HG03060 (cell line): ENCODE measurements at regions not wholly inside any gene's neighbourhood (a gene's known extent, or its start where the extent isn't known, plus 50 kb on each side); places are given as distances from the start of the nearest gene placed in this dataset.
"Not testable (repeated sequence)": the region's sequence is repeated elsewhere in the genome, so short reads cannot be mapped to it uniquely, and the experiment has no call there.

Experiments used
- ATAC-seq: cut with Tn5 transposase; IDR thresholded peaks from one replicate; pipeline ENCODE4 v1.9.1; 2021; ENCODE audit warnings: low read depth, moderate number of reproducible peaks; ENCODE audit not compliant: unreplicated experiment

DNA sequence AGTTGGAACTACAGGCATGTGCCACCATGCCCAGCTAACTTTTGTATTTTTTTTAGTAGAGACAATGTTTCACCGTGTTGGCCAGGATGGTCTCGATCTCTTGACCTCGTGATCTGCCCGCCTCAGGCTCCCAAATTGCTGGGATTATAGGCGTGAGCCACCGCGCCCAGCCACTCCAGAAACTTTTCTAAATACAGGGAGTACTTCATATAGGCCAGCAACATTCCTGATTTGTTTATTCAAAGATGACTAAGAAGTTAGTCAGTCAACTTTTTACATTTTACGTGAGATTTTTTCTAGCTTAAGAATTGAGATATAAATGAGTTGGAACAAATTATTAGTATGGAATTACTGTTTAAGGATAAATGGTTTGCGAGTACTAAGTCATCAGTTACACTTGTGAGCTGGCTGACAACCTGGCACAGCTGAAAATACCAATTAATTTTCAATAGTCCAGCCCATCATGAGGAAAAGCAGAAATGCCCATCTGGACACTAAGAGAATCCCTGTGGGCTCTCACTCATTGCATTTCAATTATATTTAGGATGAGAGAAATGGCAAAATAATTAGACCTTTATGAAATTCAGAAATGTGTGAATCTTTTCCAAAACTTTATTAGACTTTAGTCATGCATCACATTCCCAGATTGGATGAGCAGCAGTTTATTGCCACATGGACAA lies 430.8 kb upstream of the SPATA31A3 start:
- ATAC-seq, result not testable (repeated sequence)

DNA sequence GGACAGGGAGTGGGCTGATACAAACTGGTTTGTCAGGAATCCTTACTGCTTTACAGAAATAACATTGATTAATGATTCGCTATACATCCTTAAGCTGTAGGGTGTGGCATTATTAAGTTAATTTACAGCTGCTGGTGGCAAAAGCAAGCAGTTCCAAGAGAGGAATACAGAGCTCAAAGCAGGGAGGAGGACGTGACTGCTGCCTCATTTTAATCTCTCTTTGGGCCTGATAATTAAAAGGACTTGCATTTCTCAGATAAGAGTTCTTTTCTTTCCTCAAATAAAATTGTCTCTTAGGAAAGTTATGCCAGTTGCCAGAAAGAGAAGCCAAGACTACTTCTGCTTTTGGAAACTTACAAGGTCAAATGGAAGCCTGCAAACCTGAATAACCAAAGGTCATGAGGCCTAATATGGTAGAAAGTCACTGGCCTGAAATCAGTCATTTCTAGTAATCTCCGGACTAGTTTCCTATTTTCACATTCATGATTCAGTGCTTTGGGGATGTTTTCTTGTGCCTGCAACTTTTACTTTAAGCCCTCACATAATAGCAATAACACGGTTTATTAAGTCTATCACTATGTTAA lies 426.2 kb upstream of the SPATA31A3 start:
- ATAC-seq, result not testable (repeated sequence)

DNA sequence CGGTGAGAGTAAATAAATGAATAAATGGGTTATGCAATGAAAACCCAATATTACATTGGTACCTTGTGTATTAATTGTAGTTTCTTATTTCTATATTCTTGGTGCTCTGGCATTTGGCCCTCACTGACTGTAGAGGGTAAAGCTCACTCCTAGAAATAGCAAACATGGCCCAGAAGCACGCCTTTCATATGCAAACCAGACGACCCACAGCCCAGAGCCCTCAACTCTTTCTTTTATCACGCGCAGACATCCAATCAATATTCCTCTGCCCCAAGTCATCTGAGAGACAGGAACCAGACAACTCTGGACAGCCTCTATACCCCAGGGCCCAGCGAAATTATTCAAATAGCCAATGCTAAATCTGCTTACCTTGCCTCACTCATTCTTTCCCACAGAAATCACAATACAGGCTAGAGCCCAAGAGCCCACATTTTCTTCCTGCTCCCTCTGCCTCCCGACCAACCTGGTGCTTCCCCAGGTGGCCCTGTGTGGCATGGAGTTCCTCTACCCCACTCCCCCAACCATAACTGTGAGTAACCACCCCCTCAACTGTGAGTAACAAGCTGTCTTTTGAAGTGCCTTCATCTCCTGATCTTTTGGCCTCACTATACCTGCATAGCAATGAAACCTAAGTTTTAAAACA lies 425.1 kb upstream of the SPATA31A3 start:
- not testable (repeated sequence) for ATAC-seq

DNA sequence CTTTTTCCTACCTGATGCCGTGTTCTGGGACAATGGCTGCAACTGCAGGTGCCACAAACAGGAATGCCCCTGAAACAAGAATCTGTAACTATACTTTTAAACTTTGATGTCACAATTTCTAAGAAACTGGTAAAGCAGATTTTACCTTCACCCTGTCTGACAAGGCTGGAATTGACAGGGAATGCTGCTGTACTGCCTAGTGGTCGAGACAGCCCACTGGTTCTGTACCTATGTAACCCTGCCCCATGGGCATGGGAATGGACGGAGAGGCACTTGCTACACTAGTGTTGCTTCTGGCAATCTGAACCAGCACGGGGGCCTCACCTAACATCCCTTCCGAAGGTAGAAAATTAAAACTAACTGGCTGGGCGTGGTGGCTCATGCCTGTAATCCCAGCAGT lies 424.3 kb upstream of the SPATA31A3 start:
- not testable (repeated sequence) for ATAC-seq

DNA sequence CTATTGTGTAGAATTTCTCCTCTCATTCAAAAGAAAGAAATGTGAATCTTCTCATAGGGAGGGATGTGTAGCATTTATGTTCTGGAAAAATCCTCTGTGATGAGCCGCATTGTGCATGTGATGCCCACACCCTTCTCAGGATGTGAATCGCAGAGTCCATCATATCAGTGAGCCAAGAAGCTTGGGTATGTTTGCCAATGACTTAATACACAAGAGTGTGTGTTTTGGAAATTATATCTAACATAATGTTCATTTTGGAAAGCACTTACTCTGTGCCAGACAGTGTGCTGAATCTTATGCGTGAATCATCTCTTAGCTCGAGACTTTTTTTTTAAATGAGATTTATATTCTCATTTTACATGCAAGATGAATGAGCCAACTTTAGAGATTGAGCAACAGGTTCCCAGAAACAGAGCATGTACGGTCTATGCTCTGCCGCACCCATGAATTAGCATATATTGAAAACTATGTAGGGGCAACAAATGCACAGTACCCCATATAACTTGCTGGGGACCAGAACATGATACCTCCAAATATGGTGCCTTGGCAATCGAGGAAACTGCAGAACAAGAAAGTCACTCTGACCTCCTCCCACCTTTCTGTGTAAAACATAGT lies 418.4 kb upstream of the SPATA31A3 start:
- not testable (repeated sequence) for ATAC-seq

DNA sequence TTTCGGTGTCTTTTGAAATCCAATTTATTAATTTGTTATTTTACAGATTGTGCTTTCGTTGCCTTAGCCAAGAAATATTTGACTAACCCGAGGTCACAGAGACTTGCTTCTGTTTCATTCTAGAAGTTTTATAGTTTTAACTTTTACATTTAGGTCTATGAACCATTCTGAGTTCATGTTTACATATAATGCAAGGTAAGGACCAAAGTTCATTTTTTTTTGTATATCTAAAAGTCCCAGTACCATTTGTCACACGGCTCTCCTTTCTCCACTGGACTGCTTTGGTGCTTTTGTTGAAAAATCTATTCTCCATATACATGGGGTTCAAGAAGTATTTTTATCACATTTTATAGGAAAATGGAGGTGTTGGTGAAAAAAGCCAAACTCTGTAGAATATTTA lies 411.4 kb upstream of the SPATA31A3 start:
- not testable (repeated sequence) for ATAC-seq

DNA sequence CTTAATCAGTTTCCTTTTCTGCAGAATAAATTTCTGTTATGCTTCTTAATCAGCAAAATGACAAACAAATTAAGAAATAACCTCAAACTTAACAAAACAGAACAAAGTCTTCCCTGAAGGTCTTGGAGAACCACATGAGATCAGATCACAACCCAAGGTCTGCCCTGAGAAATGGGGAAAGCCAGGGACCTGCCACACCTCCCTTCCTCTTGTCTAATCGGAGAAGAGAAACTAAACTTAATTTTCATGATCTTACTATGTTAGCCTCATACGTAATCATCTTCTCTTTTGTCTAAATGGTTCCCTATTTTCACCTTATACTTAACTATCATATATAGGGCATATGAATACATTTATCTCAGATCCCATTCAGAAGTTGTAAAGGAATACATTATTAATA lies 405.4 kb upstream of the SPATA31A3 start:
- ATAC-seq, result not testable (repeated sequence)

DNA sequence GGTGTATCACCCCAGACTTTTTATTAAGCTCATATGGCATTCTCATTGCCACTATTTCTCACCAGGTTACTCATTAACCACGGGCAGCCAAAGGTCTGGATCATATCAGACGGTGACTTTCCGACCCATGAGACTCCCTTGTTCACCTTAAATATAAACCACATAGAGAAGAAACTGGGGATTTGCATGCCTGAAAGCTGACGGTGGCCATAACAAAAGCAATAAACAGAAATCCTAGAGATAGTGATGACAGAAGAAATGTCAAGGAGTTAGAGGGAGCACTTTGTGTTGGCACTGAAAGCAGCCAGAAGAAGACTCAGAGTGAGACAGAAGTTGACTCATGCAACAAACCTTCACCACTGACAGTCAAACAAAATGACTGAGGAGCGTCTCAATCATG lies 402.4 kb upstream of the SPATA31A3 start:
- ATAC-seq, result not testable (repeated sequence)

DNA sequence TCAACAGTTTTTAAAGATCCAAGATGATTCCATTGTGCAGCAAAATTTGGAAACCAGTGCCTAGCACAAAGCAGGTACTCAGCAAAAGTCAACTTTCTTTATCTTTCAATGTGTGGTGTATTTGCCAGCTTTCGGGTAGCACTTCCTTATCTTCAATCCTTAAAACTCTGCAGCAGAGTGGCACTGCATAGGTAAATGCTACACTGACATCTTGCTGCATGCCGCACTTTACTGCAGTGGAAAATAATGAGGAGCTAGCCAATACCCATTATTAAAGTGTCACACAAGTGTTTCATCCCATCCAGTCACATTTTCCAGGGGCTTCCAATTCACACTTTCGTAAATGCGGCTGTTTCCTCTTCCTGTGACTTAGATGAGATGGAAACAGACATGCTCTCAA lies 401.7 kb upstream of the SPATA31A3 start:
- not testable (repeated sequence) for ATAC-seq

DNA sequence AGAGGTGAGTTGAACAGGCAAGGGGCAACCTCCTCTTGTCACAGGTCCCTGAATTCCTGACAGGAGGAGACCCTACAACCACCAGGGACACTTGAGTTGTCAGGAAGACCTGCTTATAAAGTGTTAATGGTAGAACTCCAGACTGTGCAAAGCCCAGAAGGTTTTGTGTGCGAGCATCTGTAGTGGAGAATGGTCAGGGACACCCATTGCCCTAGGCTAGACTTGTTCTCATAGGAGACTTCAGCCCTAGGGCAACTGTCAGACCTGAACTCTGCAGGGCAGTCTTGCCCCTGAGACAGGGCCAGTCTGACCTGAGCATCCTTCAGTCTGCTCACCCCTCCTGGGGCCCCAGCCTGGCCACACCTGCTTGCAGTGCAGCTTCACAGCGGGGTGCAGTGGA lies 377.3 kb upstream of the SPATA31A3 start:
- ATAC-seq, result not testable (repeated sequence)

DNA sequence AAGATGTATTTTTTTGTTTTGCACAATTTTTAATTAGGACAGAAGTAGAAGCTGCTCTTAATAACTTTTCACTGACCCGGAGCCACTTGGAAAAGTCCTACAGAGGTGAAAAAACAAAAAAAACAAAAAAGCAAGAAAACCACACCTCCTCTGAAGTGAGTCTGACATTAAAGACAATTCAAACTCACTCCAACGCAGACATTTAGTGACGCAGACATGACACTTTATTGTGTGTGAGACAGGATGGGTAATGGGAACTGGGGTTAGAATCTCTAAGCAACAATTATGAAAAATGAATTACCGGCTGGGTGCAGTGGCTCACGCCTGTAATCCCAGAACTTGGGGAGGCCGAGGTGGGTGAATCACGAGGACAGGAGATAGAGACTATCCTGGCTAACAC lies 370.0 kb upstream of the SPATA31A3 start:
- ATAC-seq, result not testable (repeated sequence)

DNA sequence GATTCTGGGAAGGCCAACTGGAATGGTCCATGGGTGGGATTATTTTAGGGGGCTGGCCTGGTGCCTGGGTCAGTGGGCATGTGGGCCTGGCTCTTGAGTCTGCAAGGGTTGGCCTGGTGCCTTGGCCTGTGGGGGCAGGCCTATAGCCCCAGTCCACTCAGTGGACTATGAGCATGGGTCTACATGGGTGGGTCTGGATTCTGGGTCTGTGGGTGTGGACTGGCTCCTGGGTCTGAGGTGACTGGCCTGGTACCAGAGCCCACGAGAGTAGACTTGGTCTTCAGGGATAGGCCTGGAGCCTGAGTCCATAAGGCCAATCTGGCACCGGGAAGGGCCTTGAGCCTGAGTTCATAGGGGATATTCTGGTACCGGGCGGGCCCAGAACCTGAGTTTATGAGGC lies 361.6 kb upstream of the SPATA31A3 start:
- ATAC-seq, result not testable (repeated sequence)

DNA sequence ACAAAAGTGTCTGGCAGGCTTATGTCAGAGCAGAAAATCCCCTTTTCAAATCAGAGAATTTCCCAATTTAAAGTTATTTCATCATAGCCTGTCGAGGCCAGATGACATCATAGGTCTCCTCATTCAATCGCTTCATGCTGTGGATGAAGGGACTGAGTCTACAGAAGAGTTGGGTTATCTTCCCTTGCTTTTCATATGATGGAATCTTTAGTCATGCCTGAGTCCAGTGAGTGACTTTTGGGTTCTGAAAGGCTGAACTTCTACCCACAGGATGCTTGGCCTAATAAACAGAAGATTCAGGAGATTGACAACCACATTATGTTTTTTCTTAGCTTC lies 357.0 kb upstream of the SPATA31A3 start:
- not testable (repeated sequence) for ATAC-seq

DNA sequence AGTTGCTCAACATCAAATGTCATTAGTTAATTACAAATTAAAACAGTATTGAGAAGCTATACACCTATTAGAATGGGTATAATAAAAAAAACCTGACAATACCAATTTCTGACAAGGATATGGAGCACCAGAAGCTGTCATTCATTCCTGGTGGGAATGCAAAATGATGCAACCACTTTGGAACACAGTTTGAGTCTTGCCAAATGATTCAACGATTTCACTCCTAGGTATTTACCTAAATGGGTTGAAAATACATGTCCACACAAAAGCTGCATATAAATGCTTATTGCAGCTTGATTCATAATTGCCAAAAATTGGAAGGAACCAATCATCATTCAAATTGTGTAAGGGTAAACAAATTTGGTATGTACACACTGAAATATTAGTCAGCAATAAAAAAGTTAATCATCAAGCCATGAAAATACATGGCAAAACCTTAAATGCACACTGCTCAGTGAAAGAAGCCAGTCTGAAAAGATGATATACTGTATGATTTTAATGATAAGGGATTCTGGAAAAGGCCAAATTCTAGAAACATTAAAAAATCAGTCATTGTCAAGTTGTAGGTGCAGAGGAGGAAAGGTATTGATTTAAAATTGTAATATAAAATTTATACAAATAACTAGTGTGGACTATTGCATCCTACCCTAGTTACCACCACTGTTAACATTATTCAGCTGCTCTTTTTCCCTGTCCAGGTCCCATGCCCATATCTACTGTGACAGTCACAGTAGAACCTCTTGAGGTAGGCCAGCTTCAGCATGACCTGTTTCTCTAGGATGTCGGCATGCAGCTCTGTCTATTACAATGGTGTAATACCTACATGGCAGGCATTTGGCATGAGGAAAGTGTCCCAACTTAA lies 356.4 kb upstream of the SPATA31A3 start:
- ATAC-seq, result not testable (repeated sequence)

DNA sequence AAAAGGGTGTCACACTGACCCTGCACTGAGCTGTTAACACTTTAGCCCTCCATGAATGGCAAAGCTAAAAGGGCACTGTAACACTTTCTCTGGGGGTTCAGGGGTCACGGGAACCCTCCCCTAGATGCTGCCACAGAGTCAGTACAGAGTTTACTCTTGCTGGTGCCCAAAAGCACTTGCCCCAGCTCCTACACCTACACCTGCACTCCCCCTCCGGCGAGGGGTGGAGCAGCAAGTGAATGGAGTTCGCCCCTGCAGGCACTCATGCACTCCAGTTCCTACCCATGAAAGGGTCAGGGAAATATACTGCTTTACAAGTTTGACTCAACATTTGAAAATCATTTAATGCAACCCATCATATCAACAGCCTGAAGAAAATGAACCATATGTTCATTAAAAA lies 355.7 kb upstream of the SPATA31A3 start:
- not testable (repeated sequence) for ATAC-seq

DNA sequence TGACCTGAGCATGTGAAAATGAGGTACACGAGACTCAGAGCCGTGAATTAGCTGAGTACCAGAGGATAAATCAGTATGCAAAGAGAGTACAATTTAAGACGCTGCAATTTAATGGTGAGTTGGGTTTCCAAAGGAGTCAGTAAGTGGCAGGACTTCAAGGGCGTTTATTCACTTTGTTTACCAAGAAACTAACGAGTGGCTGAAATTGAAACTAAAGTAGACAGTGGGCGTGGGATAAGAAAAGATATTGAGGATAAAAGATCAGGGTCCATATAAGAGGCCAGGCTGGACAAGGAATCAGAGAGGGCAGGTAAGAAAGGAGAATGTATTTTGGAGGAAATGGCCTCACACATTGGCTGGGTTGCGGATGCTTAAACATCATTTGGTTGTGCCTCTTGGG lies 346.9 kb upstream of the SPATA31A3 start:
- not testable (repeated sequence) for ATAC-seq

DNA sequence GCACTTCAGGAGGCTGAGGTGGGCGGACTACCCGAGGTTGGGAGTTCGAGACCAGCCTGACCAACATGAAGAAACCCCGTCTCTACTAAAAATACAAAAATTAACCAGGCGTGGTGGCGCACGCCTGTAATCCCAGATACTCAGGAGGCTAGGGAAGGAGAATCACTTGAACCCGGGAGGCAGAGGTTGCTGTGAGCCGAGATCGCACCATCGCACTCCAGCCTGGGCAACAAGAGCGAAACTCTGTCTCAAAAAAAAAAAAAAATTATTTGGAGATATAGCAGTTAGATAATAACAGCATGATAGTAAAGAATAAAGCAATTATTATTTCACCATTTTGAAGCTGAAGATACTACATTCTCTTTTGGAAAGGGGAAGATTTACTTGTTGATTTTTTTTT lies 345.9 kb upstream of the SPATA31A3 start:
- not testable (repeated sequence) for ATAC-seq

DNA sequence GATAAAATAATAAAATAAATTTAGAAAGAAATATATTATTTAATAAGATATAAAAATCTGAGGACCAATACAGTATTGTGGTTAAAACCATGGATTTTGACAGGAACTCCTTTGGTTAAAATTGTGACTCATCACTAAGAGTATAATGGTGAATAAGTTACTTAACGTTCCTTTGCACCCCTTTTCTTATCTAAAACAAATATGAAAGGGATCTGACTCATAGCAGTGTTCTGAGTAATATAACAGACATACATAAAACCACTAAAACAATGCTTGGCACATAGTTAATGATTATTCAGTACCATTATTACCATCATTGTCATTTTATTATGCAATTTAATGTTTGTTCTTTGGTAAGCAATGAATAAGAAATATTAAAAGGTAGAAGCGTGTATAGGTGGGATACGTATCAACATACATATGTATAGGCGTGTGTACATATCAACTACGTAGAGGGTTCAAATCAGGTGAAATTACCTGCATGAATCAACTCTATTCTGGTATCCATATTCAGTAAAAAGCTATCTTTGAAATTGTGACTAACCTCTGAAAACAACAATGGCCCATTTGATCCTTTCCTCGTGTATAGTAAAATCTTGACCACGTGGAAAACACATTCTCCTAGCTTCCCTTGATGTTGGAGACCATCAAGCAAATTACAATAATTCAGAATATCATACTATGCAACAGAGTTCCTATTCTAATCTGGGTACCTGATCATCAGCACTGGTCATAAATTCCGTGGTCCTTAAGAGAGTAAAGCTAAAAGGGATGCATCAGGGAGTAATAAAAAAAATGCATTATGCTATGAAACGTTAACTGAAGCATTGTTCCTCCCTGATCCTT lies 342.6 kb upstream of the SPATA31A3 start:
- ATAC-seq, result peak; percentile 78

DNA sequence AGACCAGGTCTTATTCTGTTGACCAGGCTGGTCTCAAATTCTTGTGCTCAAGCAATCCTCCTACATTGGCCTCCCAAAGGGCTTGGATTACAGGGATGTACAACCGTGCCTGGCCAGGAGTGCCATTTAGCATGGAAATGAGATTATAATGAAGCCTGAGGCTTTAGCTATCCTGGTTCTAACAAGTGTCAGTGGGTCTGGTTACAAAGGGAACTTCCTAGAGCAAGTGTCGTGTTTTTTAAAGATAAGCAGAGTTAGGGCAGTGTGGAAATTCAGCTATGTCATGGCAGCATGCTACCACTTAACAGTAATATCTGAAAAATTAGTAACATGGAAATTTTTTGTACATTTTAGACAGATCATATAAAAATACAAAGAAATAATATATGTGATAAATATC lies 339.3 kb upstream of the SPATA31A3 start:
- not testable (repeated sequence) for ATAC-seq

DNA sequence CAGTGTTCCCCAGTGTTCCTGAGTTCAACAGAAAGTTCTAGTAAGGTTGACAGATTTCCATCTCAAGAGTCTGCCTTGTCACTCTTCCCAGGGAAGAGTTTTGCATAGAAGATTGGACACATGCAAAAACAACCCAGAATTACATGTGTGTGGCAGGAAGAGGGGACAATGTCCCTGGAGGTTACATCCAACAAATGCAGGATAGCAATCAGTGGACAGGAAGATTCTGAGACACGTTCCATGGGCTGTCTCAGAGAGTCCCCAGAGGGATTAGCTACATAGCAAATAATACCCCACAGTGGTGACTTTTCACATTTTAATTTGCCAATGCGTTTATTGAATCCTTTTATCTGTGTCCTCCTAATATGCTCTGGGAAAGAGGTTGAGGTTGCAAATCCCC lies 321.1 kb upstream of the SPATA31A3 start:
- not testable (repeated sequence) for ATAC-seq
